HG03159 (cell line): ENCODE measurements at regions not wholly inside any gene's neighbourhood (a gene's known extent, or its start where the extent isn't known, plus 50 kb on each side); places are given as distances from the start of the nearest gene placed in this dataset.

Experiments
- ATAC-seq: cut with Tn5 transposase; IDR thresholded peaks from one replicate; pipeline ENCODE4 v1.9.1; 2021; ENCODE audit warnings: mild to moderate bottlenecking, moderate library complexity; ENCODE audit not compliant: unreplicated experiment

GRCh38 chr16:73545290-73545689 is 497.4 kb upstream of the ZFHX3 start:
- no peak for ATAC-seq

- no peak for ATAC-seq
Measured at GRCh38 chr16:73544826-73545225, 496.9 kb upstream of the ZFHX3 start.

- ATAC-seq, result no peak
Measured at GRCh38 chr16:73543970-73544599, 496.2 kb upstream of the ZFHX3 start.

- no peak for ATAC-seq
Measured at GRCh38 chr16:73543331-73543969, 495.5 kb upstream of the ZFHX3 start.

GRCh38 chr16:73542885-73543284 is 495.0 kb upstream of the ZFHX3 start:
- ATAC-seq, result no peak

- no peak for ATAC-seq
Measured at GRCh38 chr16:73537921-73538320, 490.0 kb upstream of the ZFHX3 start.

- no peak for ATAC-seq
Measured at GRCh38 chr16:73536931-73537330, 489.0 kb upstream of the ZFHX3 start.

- no peak for ATAC-seq
Measured at GRCh38 chr16:73531021-73531420, 483.1 kb upstream of the ZFHX3 start.

GRCh38 chr16:73530529-73530928 is 482.6 kb upstream of the ZFHX3 start:
- ATAC-seq, result no peak

GRCh38 chr16:73529303-73530012 is 481.5 kb upstream of the ZFHX3 start:
- ATAC-seq, result no peak

- ATAC-seq, result no peak
Measured at GRCh38 chr16:73527187-73527586, 479.3 kb upstream of the ZFHX3 start.

GRCh38 chr16:73526011-73526804 is 478.3 kb upstream of the ZFHX3 start:
- no peak for ATAC-seq

- ATAC-seq, result no peak
Measured at GRCh38 chr16:73523209-73523608, 475.3 kb upstream of the ZFHX3 start.

GRCh38 chr16:73521499-73521898 is 473.6 kb upstream of the ZFHX3 start:
- no peak for ATAC-seq

- no peak for ATAC-seq
Measured at GRCh38 chr16:73515616-73516015, 467.7 kb upstream of the ZFHX3 start.

- no peak for ATAC-seq
Measured at GRCh38 chr16:73510852-73511251, 462.9 kb upstream of the ZFHX3 start.

GRCh38 chr16:73506568-73507056 is 458.7 kb upstream of the ZFHX3 start:
- ATAC-seq, result no peak

GRCh38 chr16:73505577-73505976 is 457.6 kb upstream of the ZFHX3 start:
- no peak for ATAC-seq

GRCh38 chr16:73504591-73505575 is 457.0 kb upstream of the ZFHX3 start:
- no peak for ATAC-seq

- ATAC-seq, result no peak
Measured at GRCh38 chr16:73503093-73503492, 455.2 kb upstream of the ZFHX3 start.
